ENCODE measurements at regions not wholly inside any gene's neighbourhood (a gene's known extent, or its start where the extent isn't known, plus 50 kb on each side); places are given as distances from the start of the nearest gene placed in this dataset.

DNA sequence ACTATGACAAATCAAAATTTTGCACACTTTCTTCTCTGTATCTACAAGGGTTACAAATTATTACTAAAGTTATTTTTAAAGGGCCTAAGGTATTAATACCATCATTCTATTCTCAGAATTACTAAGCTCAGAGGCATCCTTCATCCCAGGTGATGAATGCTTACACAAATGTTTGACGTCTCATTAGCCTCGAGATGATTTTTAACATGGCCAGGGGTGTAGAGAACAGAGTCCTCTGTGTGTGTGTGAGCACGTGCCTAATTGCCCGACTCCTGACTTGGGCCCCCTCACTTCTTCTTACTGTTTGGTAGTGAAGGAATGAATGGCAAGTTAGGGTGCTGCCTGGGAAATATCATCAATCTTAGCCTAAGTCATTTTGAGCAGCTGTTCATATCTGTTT is 221.1 kb downstream of the ENC1 start (continued):
- TF ChIP-seq, protein P1, sequence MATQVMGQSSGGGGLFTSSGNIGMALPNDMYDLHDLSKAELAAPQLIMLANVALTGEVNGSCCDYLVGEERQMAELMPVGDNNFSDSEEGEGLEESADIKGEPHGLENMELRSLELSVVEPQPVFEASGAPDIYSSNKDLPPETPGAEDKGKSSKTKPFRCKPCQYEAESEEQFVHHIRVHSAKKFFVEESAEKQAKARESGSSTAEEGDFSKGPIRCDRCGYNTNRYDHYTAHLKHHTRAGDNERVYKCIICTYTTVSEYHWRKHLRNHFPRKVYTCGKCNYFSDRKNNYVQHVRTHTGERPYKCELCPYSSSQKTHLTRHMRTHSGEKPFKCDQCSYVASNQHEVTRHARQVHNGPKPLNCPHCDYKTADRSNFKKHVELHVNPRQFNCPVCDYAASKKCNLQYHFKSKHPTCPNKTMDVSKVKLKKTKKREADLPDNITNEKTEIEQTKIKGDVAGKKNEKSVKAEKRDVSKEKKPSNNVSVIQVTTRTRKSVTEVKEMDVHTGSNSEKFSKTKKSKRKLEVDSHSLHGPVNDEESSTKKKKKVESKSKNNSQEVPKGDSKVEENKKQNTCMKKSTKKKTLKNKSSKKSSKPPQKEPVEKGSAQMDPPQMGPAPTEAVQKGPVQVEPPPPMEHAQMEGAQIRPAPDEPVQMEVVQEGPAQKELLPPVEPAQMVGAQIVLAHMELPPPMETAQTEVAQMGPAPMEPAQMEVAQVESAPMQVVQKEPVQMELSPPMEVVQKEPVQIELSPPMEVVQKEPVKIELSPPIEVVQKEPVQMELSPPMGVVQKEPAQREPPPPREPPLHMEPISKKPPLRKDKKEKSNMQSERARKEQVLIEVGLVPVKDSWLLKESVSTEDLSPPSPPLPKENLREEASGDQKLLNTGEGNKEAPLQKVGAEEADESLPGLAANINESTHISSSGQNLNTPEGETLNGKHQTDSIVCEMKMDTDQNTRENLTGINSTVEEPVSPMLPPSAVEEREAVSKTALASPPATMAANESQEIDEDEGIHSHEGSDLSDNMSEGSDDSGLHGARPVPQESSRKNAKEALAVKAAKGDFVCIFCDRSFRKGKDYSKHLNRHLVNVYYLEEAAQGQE (IDR thresholded peaks at IDR 0.05; ENCODE audit: unreplicated experiment) = no peak
- TF ChIP-seq ZNF114 (CRISPR knock-in tag; IDR thresholded peaks at IDR 0.05) = no peak
- TF ChIP-seq EZH2 (IDR thresholded peaks at IDR 0.05; ENCODE audit: low read depth, unreplicated experiment) = no peak

DNA sequence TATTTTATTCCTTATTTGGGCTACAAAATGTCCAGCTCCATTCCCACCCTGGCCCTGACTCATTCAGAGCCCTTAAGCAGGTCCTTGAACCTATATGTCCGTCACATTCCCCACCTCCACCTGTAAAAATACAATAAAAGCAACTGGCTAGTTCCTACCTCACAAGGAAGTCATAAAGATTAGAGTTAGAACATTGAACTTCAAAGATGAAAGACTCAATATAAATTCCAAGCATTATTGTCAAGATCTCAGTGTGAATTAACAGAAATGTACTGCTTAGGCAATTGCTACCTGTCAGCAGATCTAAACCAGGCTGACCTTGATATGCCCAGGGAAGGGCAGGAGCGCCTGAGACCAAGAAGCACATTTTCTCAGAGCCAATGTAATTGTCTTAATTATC is 221.8 kb downstream of the ENC1 start:
- no peaks in the 10 kb centered on the region for H3K36me3 ChIP-seq (ENCODE audit: insufficient read depth)
- no peak for DNase-seq (ENCODE audit: low spot score)
- H3K4me1 ChIP-seq (ENCODE audit: insufficient read depth) = no peaks in the 10 kb centered on the region
- no peak for ATAC-seq
- H2AFZ ChIP-seq = no peak overlapping the region
- Mint-ChIP-seq H3K27me3 (ENCODE audit: insufficient read depth, low read depth, poor library complexity) (no peaks in the 10 kb centered on the region), H3K4me3 (no peak overlapping the region), H3K27ac (no peak overlapping the region), H3K9me3 (no peaks in the 10 kb centered on the region), H3K36me3 (ENCODE audit: low read depth) (no peaks in the 10 kb centered on the region), H3K4me1 (no peaks in the 10 kb centered on the region; the same call in 2 of the 3 replicates)
- TF ChIP-seq ZNF114 (CRISPR knock-in tag; IDR thresholded peaks at IDR 0.05) (no peak), EZH2phosphoT487 (IDR thresholded peaks at IDR 0.05; ENCODE audit: unreplicated experiment) (no peak), STAT1 (IDR thresholded peaks at IDR 0.05; ENCODE audit: unreplicated experiment) (no peak), NANOG (IDR thresholded peaks at IDR 0.05; ENCODE audit: borderline replicate concordance) (no peak), CREB1 (CRISPR knock-in tag; IDR thresholded peaks at IDR 0.05; ENCODE audit: low read depth) (no peak)
- TF ChIP-seq, protein P2, sequence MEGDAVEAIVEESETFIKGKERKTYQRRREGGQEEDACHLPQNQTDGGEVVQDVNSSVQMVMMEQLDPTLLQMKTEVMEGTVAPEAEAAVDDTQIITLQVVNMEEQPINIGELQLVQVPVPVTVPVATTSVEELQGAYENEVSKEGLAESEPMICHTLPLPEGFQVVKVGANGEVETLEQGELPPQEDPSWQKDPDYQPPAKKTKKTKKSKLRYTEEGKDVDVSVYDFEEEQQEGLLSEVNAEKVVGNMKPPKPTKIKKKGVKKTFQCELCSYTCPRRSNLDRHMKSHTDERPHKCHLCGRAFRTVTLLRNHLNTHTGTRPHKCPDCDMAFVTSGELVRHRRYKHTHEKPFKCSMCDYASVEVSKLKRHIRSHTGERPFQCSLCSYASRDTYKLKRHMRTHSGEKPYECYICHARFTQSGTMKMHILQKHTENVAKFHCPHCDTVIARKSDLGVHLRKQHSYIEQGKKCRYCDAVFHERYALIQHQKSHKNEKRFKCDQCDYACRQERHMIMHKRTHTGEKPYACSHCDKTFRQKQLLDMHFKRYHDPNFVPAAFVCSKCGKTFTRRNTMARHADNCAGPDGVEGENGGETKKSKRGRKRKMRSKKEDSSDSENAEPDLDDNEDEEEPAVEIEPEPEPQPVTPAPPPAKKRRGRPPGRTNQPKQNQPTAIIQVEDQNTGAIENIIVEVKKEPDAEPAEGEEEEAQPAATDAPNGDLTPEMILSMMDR (conservative IDR thresholded peaks at IDR 0.05; ENCODE audit: low read depth in 2 of 2) = no peak
- TF ChIP-seq, protein P3, sequence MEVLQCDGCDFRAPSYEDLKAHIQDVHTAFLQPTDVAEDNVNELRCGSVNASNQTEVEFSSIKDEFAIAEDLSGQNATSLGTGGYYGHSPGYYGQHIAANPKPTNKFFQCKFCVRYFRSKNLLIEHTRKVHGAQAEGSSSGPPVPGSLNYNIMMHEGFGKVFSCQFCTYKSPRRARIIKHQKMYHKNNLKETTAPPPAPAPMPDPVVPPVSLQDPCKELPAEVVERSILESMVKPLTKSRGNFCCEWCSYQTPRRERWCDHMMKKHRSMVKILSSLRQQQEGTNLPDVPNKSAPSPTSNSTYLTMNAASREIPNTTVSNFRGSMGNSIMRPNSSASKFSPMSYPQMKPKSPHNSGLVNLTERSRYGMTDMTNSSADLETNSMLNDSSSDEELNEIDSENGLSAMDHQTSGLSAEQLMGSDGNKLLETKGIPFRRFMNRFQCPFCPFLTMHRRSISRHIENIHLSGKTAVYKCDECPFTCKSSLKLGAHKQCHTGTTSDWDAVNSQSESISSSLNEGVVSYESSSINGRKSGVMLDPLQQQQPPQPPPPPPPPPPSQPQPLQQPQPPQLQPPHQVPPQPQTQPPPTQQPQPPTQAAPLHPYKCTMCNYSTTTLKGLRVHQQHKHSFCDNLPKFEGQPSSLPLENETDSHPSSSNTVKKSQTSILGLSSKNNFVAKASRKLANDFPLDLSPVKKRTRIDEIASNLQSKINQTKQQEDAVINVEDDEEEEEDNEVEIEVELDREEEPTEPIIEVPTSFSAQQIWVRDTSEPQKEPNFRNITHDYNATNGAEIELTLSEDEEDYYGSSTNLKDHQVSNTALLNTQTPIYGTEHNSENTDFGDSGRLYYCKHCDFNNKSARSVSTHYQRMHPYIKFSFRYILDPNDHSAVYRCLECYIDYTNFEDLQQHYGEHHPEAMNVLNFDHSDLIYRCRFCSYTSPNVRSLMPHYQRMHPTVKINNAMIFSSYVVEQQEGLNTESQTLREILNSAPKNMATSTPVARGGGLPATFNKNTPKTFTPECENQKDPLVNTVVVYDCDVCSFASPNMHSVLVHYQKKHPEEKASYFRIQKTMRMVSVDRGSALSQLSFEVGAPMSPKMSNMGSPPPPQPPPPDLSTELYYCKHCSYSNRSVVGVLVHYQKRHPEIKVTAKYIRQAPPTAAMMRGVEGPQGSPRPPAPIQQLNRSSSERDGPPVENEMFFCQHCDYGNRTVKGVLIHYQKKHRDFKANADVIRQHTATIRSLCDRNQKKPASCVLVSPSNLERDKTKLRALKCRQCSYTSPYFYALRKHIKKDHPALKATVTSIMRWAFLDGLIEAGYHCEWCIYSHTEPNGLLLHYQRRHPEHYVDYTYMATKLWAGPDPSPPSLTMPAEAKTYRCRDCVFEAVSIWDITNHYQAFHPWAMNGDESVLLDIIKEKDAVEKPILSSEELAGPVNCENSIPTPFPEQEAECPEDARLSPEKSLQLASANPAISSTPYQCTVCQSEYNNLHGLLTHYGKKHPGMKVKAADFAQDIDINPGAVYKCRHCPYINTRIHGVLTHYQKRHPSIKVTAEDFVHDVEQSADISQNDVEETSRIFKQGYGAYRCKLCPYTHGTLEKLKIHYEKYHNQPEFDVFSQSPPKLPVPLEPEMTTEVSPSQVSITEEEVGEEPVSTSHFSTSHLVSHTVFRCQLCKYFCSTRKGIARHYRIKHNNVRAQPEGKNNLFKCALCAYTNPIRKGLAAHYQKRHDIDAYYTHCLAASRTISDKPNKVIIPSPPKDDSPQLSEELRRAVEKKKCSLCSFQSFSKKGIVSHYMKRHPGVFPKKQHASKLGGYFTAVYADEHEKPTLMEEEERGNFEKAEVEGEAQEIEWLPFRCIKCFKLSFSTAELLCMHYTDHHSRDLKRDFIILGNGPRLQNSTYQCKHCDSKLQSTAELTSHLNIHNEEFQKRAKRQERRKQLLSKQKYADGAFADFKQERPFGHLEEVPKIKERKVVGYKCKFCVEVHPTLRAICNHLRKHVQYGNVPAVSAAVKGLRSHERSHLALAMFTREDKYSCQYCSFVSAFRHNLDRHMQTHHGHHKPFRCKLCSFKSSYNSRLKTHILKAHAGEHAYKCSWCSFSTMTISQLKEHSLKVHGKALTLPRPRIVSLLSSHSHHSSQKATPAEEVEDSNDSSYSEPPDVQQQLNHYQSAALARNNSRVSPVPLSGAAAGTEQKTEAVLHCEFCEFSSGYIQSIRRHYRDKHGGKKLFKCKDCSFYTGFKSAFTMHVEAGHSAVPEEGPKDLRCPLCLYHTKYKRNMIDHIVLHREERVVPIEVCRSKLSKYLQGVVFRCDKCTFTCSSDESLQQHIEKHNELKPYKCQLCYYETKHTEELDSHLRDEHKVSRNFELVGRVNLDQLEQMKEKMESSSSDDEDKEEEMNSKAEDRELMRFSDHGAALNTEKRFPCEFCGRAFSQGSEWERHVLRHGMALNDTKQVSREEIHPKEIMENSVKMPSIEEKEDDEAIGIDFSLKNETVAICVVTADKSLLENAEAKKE (CRISPR knock-in tag; IDR thresholded peaks at IDR 0.05) = no peak
- H3K27me3 ChIP-seq (ENCODE audit: insufficient read depth) = no peaks in the 10 kb centered on the region
- H3K9me2 ChIP-seq (ENCODE audit: insufficient read depth) = 0 out of 2 replicates have a peak, but pooled peaks cover 2% of the 10 kb centered on the region
- H3K4me3 ChIP-seq = no peak overlapping the region
- no peaks in the 10 kb centered on the region for H3F3A ChIP-seq (replicated peaks; ENCODE audit: low read depth)
- no peak overlapping the region for H3K4me2 ChIP-seq
- no peak overlapping the region for H3K27ac ChIP-seq (ENCODE audit: low read depth)
- no peaks in the 10 kb centered on the region for H3K79me2 ChIP-seq (replicated peaks; ENCODE audit: insufficient read depth)
- no peaks in the 10 kb centered on the region for H4K20me1 ChIP-seq (replicated peaks; ENCODE audit: insufficient read depth)

Data from GM23338 (cell line).